ENCODE measurements at regions not wholly inside any gene's neighbourhood (a gene's known extent, or its start where the extent isn't known, plus 50 kb on each side); places are given as distances from the start of the nearest gene placed in this dataset. TPM values are rescaled to one million over a fixed set of nuclear protein-coding genes. Genes with fewer than 3 reads are reported as not detected.

GRCh38 chr15:79140846-79141570, 50.4 kb upstream of the RASGRF1 start (continued):
- TF ChIP-seq CTCF (conservative IDR thresholded peaks at IDR 0.05; ENCODE audit: low read depth in 2 of 2): no peak
- no peak for TF ChIP-seq POLR2AphosphoS5 (IDR thresholded peaks at IDR 0.05; ENCODE audit: low read depth)
- TF ChIP-seq NANOG (IDR thresholded peaks at IDR 0.05; ENCODE audit: borderline replicate concordance): no peak
- no peak for TF ChIP-seq EZH2 (IDR thresholded peaks at IDR 0.05; ENCODE audit: low read depth, unreplicated experiment)
- no peak for TF ChIP-seq CREB1 (CRISPR knock-in tag; IDR thresholded peaks at IDR 0.05; ENCODE audit: low read depth)

MicroRNA genes in the stretch of these regions (microRNA counts, 767-probe panel; counts per million panel counts)
- microRNA hsa-miR-184: not detected

Small RNA genes lying in the stretch of these regions (microRNA-seq; reads per million reads assigned to microRNA genes)
- gene MIR184: 8.6 reads per million, percentile 31 among the genes with 10 or more reads in this experiment

Small RNA genes lying in the stretch of these regions (small RNA-seq; reads per million reads assigned to genes)
- 1.2 reads per million, percentile 68 among the genes with 10 or more reads in this experiment for gene MIR184 (ENCODE audit: low replicate concordance)
